DOHH2 (cell line): ENCODE measurements at regions not wholly inside any gene's neighbourhood (a gene's known extent, or its start where the extent isn't known, plus 50 kb on each side); places are given as distances from the start of the nearest gene placed in this dataset.

Experiments used
- EZH2phosphoT487 ChIP-seq: fragments of 200-600 bp; sonication (generic); IDR thresholded peaks from 2 replicates; pipeline ENCODE4 v1.6.1; 2017; ENCODE audit warnings: borderline replicate concordance, mild to moderate bottlenecking, antibody characterized with exemption, low read length, moderate library complexity, mixed read lengths
- TF ChIP-seq, protein P1 (sequence below): fragments of 200-600 bp; sonication (generic); IDR thresholded peaks from one replicate; pipeline ENCODE4 v1.5.1; 2014; ENCODE audit warnings: antibody characterized with exemption, mild to moderate bottlenecking, low read depth, low read length; ENCODE audit not compliant: poor library complexity, severe bottlenecking

DNA sequence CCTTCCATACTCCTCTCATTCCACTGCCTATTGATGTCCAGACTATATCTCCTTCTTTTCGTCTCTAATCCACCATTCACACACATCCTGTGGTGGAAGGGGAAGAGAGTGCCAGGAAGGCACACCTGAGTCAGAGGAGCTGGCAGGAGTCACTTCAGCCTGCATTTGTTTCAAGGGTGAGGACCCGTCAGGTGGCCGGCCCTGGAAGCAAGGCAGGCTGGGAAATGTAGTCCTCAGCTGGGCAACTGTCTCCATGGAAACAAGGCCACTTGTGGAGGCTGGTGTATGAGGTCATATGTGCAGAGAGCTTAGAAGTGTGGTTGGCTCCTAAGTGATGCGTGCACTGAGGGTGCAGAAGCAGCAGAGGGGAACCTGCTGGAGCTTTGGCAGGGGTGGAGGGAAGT is 278.4 kb downstream of the NSG2 start:
- TF ChIP-seq, protein P1, sequence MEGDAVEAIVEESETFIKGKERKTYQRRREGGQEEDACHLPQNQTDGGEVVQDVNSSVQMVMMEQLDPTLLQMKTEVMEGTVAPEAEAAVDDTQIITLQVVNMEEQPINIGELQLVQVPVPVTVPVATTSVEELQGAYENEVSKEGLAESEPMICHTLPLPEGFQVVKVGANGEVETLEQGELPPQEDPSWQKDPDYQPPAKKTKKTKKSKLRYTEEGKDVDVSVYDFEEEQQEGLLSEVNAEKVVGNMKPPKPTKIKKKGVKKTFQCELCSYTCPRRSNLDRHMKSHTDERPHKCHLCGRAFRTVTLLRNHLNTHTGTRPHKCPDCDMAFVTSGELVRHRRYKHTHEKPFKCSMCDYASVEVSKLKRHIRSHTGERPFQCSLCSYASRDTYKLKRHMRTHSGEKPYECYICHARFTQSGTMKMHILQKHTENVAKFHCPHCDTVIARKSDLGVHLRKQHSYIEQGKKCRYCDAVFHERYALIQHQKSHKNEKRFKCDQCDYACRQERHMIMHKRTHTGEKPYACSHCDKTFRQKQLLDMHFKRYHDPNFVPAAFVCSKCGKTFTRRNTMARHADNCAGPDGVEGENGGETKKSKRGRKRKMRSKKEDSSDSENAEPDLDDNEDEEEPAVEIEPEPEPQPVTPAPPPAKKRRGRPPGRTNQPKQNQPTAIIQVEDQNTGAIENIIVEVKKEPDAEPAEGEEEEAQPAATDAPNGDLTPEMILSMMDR, result no peak
- TF ChIP-seq EZH2phosphoT487, result no peak
